Hepatocyte (in vitro differentiated cells): ENCODE measurements at regions not wholly inside any gene's neighbourhood (a gene's known extent, or its start where the extent isn't known, plus 50 kb on each side); places are given as distances from the start of the nearest gene placed in this dataset.

ENCODE experiments used
- CTCF ChIP-seq: fragments of 200-600 bp; sonication (generic); IDR thresholded peaks from 2 replicates; pipeline ENCODE4 v1.5.1; 2016; ENCODE audit warnings: antibody characterized with exemption, mild to moderate bottlenecking; ENCODE audit not compliant: poor library complexity
- EZH2 ChIP-seq: fragments of 200-600 bp; sonication (generic); IDR thresholded peaks from 2 replicates; pipeline ENCODE4 v1.6.1; 2016; ENCODE audit warnings: antibody characterized with exemption, mild to moderate bottlenecking, borderline replicate concordance

- TF ChIP-seq CTCF (no peak), EZH2 (no peak)
Observed at GRCh38 chr3:180341516-180341915, 260.4 kb upstream of the TTC14 start.
